IMR-90 (cell line): ENCODE measurements at regions not wholly inside any gene's neighbourhood (a gene's known extent, or its start where the extent isn't known, plus 50 kb on each side); places are given as distances from the start of the nearest gene placed in this dataset.

Source experiments
- ATAC-seq: fragments of 200-7000 bp; cut with Tn5 transposase; 2 replicates; pipeline ENCODE4 v1.9.1; 2020; ENCODE audit warnings: low read depth, mild to moderate bottlenecking, moderate library complexity
- BruUV-seq: library from RNA; stranded (reverse); fragments of 400-500 nt; replicated peaks from 2 replicates; lab custom pipeline; 2021; lab: Mats Ljungman, UMichigan
- CTCF ChIA-PET: fragments of 300-600 bp; formaldehyde crosslinking; extraction: SDS; loops from one replicate; lab custom pipeline; 2021; ENCODE audit warnings: antibody characterized with exemption; lab: Yijun Ruan, JAX
- POLR2A ChIA-PET: fragments of 300-600 bp; sonication (Branson Sonifier 250); formaldehyde crosslinking; loops from one replicate; lab custom pipeline; 2022; ENCODE audit warnings: antibody characterized with exemption; ENCODE audit not compliant: unreplicated experiment; lab: Charles Lee
- DNase-seq: peaks from one replicate; pipeline ENCODE4 v3.0.0; 2013
- H2AFZ ChIP-seq: replicated peaks from 2 replicates; pipeline ENCODE3; 2013; ENCODE audit warnings: low read length, mild to moderate bottlenecking; ENCODE audit not compliant: poor library complexity
- H2AK5ac ChIP-seq: 2 replicates; pipeline ENCODE4 v1.6.1; 2013; ENCODE audit warnings: low read depth, low read length, inconsistent platforms
- H2AK9ac ChIP-seq: replicated peaks from 2 replicates; pipeline ENCODE3; 2013; ENCODE audit warnings: mild to moderate bottlenecking, low read depth, low read length, moderate library complexity; ENCODE audit not compliant: poor library complexity
- H2BK120ac ChIP-seq: 2 replicates; pipeline ENCODE4 v1.6.1; 2013; ENCODE audit warnings: low read depth, low read length, inconsistent platforms
- H2BK15ac ChIP-seq: 3 replicates; pipeline ENCODE4 v1.6.1; 2013; ENCODE audit warnings: low read depth, low read length, inconsistent platforms
- H2BK20ac ChIP-seq: 2 replicates; pipeline ENCODE4 v1.6.1; 2013; ENCODE audit warnings: low read depth, mild to moderate bottlenecking, inconsistent platforms, low read length, moderate library complexity
- H2BK5ac ChIP-seq: 2 replicates; pipeline ENCODE4 v1.6.1; 2013; ENCODE audit warnings: mild to moderate bottlenecking, low read depth, low read length, inconsistent platforms; ENCODE audit not compliant: poor library complexity, severe bottlenecking
- H3K14ac ChIP-seq: replicated peaks from 2 replicates; pipeline ENCODE4 v1.6.1; 2013; ENCODE audit warnings: low read depth, low read length, inconsistent platforms
- H3K18ac ChIP-seq: 2 replicates; pipeline ENCODE4 v1.6.1; 2013; ENCODE audit warnings: low read depth, low read length, control low read depth
- H3K23ac ChIP-seq: 2 replicates; pipeline ENCODE4 v1.6.1; 2013; ENCODE audit warnings: low read depth, low read length, inconsistent platforms
- H3K27ac ChIP-seq: 2 replicates; pipeline ENCODE4 v1.5.1; 2013; ENCODE audit warnings: mild to moderate bottlenecking, control low read depth, low read length; ENCODE audit not compliant: insufficient read depth
- H3K27me3 ChIP-seq: 2 replicates; pipeline ENCODE4 v1.6.1; 2013; ENCODE audit warnings: low read length; ENCODE audit not compliant: control insufficient read depth, insufficient read depth
- H3K36me3 ChIP-seq: 2 replicates; pipeline ENCODE4 v1.6.1; 2013; ENCODE audit warnings: low read length, mixed read lengths; ENCODE audit not compliant: control insufficient read depth, insufficient read depth
- H3K4ac ChIP-seq: 2 replicates; pipeline ENCODE4 v1.6.1; 2013; ENCODE audit warnings: low read depth, low read length, inconsistent platforms
- H3K4me1 ChIP-seq: 2 replicates; pipeline ENCODE4 v1.6.1; 2013; ENCODE audit warnings: low read length, mixed read lengths; ENCODE audit not compliant: control insufficient read depth, insufficient read depth
- H3K4me2 ChIP-seq: 2 replicates; pipeline ENCODE4 v1.6.1; 2013; ENCODE audit warnings: low read depth, mild to moderate bottlenecking, control low read depth, low read length, moderate library complexity
- H3K4me3 ChIP-seq: 2 replicates; pipeline ENCODE4 v1.5.1; 2013; ENCODE audit warnings: low read depth, mild to moderate bottlenecking, control low read depth, low read length, moderate library complexity; ENCODE audit not compliant: insufficient read depth
- H3K56ac ChIP-seq: 2 replicates; pipeline ENCODE4 v1.6.1; 2013; ENCODE audit warnings: low read length, inconsistent platforms; ENCODE audit not compliant: insufficient read depth; ENCODE audit errors: extremely low read depth
- H3K79me1 ChIP-seq, 2 experiments: 2 replicates each; pipeline ENCODE4 v1.6.1; 2013; ENCODE audit warnings: low read length in 2 of 2, inconsistent platforms in 1 of 2, low read depth in 1 of 2
- H3K9ac ChIP-seq: 2 replicates; pipeline ENCODE4 v1.6.1; 2013; ENCODE audit warnings: low read depth, low read length, control low read depth
- H3K9me1 ChIP-seq: 2 replicates; pipeline ENCODE4 v1.6.1; 2013; ENCODE audit warnings: low read length, inconsistent platforms; ENCODE audit not compliant: insufficient read depth
- H3K9me3 ChIP-seq: 2 replicates; pipeline ENCODE4 v1.6.1; 2013; ENCODE audit warnings: low read length; ENCODE audit not compliant: control insufficient read depth, insufficient read depth
- H4K20me1 ChIP-seq: 2 replicates; pipeline ENCODE4 v1.6.1; 2013; ENCODE audit warnings: low read length, inconsistent platforms; ENCODE audit not compliant: insufficient read depth
- H4K5ac ChIP-seq: 2 replicates; pipeline ENCODE4 v1.6.1; 2013; ENCODE audit warnings: mild to moderate bottlenecking, low read depth, low read length, control low read depth
- H4K8ac ChIP-seq, 2 experiments: 2 replicates each; pipeline ENCODE4 v1.6.1; 2013; ENCODE audit warnings: low read depth in 2 of 2, low read length in 2 of 2, control low read depth in 1 of 2, inconsistent platforms in 1 of 2
- H4K91ac ChIP-seq: 2 replicates; pipeline ENCODE4 v1.6.1; 2013; ENCODE audit warnings: low read depth, low read length, inconsistent platforms; ENCODE audit not compliant: insufficient read depth
- BHLHE40 ChIP-seq: fragments of 150-350 bp; IDR thresholded peaks from 2 replicates; pipeline ENCODE4 v1.6.1; 2016; ENCODE audit warnings: mild to moderate bottlenecking, low read depth, low read length
- CHD1 ChIP-seq: IDR thresholded peaks from 2 replicates; pipeline ENCODE4 v1.6.1; 2012; ENCODE audit warnings: low read depth, low read length, improper control_type of control experiment
- RFX5 ChIP-seq: IDR thresholded peaks from 2 replicates; pipeline ENCODE4 v1.8.0; 2012; ENCODE audit warnings: low read depth, mild to moderate bottlenecking, low read length, moderate library complexity
- SMC3 ChIP-seq: fragments of 150-350 bp; IDR thresholded peaks from 2 replicates; pipeline ENCODE4 v1.6.1; 2016; ENCODE audit warnings: low read depth, mild to moderate bottlenecking, antibody characterized with exemption, low read length, moderate library complexity
- WGBS, 2 experiments: methylation state at CpG; one replicate each; pipeline versions ENCODE4 v1.1.5 to v1.1.7; 2013; ENCODE audit warnings: missing lambda C conversion rate in 2 of 2; ENCODE audit not compliant: insufficient read length in 1 of 2; ENCODE audit errors: extremely low coverage in 2 of 2; 5-methylcytosine and 5-hydroxymethylcytosine counted together
- dilution Hi-C: fragments of 300-500 bp; cut with HindIII; formaldehyde crosslinking; loops from one replicate; pipeline ENCODE4 v1.14.3; 2018; ENCODE audit warnings: low sequenced_read_pairs; ENCODE audit not compliant: unreplicated experiment
- in situ Hi-C: fragments of 300-500 bp; cut with MboI; formaldehyde crosslinking; loops from 3 replicates; pipeline ENCODE4 v1.14.3; 2019; ENCODE audit warnings: low sequenced_read_pairs, inconsistent platforms, mixed read lengths
- intact Hi-C: fragments of 100-400 bp; cut with micrococcal nuclease; formaldehyde crosslinking; loops from 2 replicates; pipeline ENCODE4 v1.10.0; 2022
- TF ChIP-seq, protein P1 (sequence below): fragments of 150-350 bp; IDR thresholded peaks from 2 replicates; pipeline ENCODE4 v1.6.1; 2017; ENCODE audit warnings: mild to moderate bottlenecking, antibody characterized with exemption, low read length, low read depth

DNA sequence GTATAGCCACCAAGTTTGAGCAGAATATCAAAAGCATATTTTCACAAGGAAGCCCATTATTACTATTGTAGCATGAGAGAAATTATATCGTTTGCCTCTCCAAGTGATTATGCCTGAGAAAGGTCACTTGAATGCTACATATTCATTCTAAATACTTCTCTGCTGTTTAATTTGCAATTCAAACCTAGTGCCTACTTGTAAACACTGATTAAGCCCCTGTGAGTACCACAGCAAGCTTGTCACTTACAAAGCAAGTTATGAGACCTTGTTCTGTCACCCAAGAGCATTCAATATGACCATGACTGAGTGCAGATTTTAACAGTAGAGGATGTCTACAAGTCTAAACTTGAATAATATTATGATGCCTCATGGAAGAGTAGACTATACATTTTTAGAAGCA, 124.7 kb upstream of the SSTR1 start:
- BruUV-seq, result no TSS peak
- Histone ChIP-seq H3K79me1 (no peaks in the 10 kb centered on the region), H2BK20ac (no peak overlapping the region), H2BK15ac (no peak overlapping the region), H3K4me3 (no peak overlapping the region), H3K56ac (no peak overlapping the region), H3K4me1 (peaks cover 2% of the 10 kb centered on the region; the same call in 1 of the 2 replicates), H3K36me3 (no peaks in the 10 kb centered on the region), H2BK120ac (no peak overlapping the region), H3K23ac (no peak overlapping the region), H3K9me3 (no peaks in the 10 kb centered on the region), H3K18ac (no peak overlapping the region), H2AK9ac (no peak overlapping the region), H3K9me1 (peaks cover 3% of the 10 kb centered on the region; the same call in 1 of the 2 replicates), H2BK5ac (no peak overlapping the region), H3K27ac (no peak overlapping the region), H3K14ac (no peak overlapping the region), H3K4ac (no peak overlapping the region), H3K4me2 (no peak overlapping the region), H4K8ac (no peak overlapping the region), H4K91ac (no peak overlapping the region), H4K5ac (no peak overlapping the region), H3K9ac (no peak overlapping the region), H2AK5ac (no peak overlapping the region), H3K27me3 (no peaks in the 10 kb centered on the region), H2AFZ (no peak overlapping the region), H4K20me1 (no peaks in the 10 kb centered on the region)
- dilution Hi-C loops (no loop called here), in situ Hi-C loops (no loop called here), intact Hi-C loops (no loop called here)
- TF ChIP-seq RFX5 (no peak), SMC3 (no peak), CHD1 (no peak), BHLHE40 (no peak)
- TF ChIP-seq, protein P1, sequence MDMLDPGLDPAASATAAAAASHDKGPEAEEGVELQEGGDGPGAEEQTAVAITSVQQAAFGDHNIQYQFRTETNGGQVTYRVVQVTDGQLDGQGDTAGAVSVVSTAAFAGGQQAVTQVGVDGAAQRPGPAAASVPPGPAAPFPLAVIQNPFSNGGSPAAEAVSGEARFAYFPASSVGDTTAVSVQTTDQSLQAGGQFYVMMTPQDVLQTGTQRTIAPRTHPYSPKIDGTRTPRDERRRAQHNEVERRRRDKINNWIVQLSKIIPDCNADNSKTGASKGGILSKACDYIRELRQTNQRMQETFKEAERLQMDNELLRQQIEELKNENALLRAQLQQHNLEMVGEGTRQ, result no peak
- ChIA-PET CTCF (interaction anchor here (1.4 kb wide), 1 partner anchor 9 kb away, joined by 3 read pairs; no protein-coding TSS in a partner anchor), POLR2A (no interaction called here)
- ATAC-seq (no peak), DNase-seq (no peak)
- WGBS, 2 experiments, result no CpG with 5 or more reads among the region's 1 CpG
